Astrocyte (in vitro differentiated cells and primary cell): ENCODE measurements at regions not wholly inside any gene's neighbourhood (a gene's known extent, or its start where the extent isn't known, plus 50 kb on each side); places are given as distances from the start of the nearest gene placed in this dataset.

ENCODE experiments used
- DNase-seq: peaks from one replicate; pipeline ENCODE4 v3.0.0-alpha.2; 2010; ENCODE audit warnings: low read depth
- FAIRE-seq: peaks from 2 replicates; lab custom pipeline; 2011; peaks lifted over from hg19 to GRCh38; lab: Jason Lieb, UNC
- H2AFZ ChIP-seq: 2 replicates; pipeline ENCODE4 v1.6.0; 2012; ENCODE audit warnings: low read depth, low read length, inconsistent platforms
- H3K27ac ChIP-seq: 2 replicates; pipeline ENCODE4 v1.5.1; 2011; ENCODE audit warnings: low read depth, low read length, inconsistent platforms
- H3K27me3 ChIP-seq: 2 replicates; pipeline ENCODE4 v1.6.0; 2011; ENCODE audit warnings: low read length, inconsistent platforms; ENCODE audit not compliant: insufficient read depth
- H3K36me3 ChIP-seq: 2 replicates; pipeline ENCODE4 v1.5.1; 2011; ENCODE audit warnings: low read length, inconsistent platforms; ENCODE audit not compliant: insufficient read depth
- H3K4me1 ChIP-seq: 2 replicates; pipeline ENCODE4 v1.5.1; 2011; ENCODE audit warnings: low read length, inconsistent platforms; ENCODE audit not compliant: insufficient read depth
- H3K4me2 ChIP-seq: 2 replicates; pipeline ENCODE4 v1.6.0; 2012; ENCODE audit warnings: low read length, inconsistent platforms
- H3K4me3 ChIP-seq: 2 replicates; pipeline ENCODE4 v1.5.1; 2011; ENCODE audit warnings: low read depth, mild to moderate bottlenecking, low read length, inconsistent platforms; ENCODE audit not compliant: insufficient read depth
- H3K79me2 ChIP-seq: 2 replicates; pipeline ENCODE4 v1.6.0; 2012; ENCODE audit warnings: mild to moderate bottlenecking, low read length, inconsistent platforms; ENCODE audit not compliant: insufficient read depth
- H3K9ac ChIP-seq: 2 replicates; pipeline ENCODE4 v1.6.0; 2012; ENCODE audit warnings: mild to moderate bottlenecking, low read length, inconsistent platforms
- H3K9me3 ChIP-seq: 2 replicates; pipeline ENCODE4 v1.5.1; 2012; ENCODE audit warnings: low read depth, mild to moderate bottlenecking, low read length, inconsistent platforms; ENCODE audit not compliant: insufficient read depth
- H4K20me1 ChIP-seq: 2 replicates; pipeline ENCODE4 v1.6.0; 2012; ENCODE audit warnings: low read length, inconsistent platforms; ENCODE audit not compliant: insufficient read depth
- H3K27ac Mint-ChIP-seq: one replicate; pipeline ENCODE4 v1.8.0; 2021; ENCODE audit warnings: mild to moderate bottlenecking, mixed read lengths; ENCODE audit not compliant: unreplicated experiment
- H3K27me3 Mint-ChIP-seq: one replicate; pipeline ENCODE4 v1.8.0; 2021; ENCODE audit warnings: low read depth, mixed read lengths; ENCODE audit not compliant: unreplicated experiment
- H3K36me3 Mint-ChIP-seq: one replicate; pipeline ENCODE4 v1.8.0; 2021; ENCODE audit warnings: low read depth, mixed read lengths; ENCODE audit not compliant: unreplicated experiment
- H3K4me1 Mint-ChIP-seq: one replicate; pipeline ENCODE4 v1.8.0; 2021; ENCODE audit warnings: low read depth, mixed read lengths; ENCODE audit not compliant: unreplicated experiment
- H3K4me3 Mint-ChIP-seq: one replicate; pipeline ENCODE4 v1.8.0; 2021; ENCODE audit warnings: mild to moderate bottlenecking, moderate library complexity, mixed read lengths; ENCODE audit not compliant: unreplicated experiment
- H3K9me3 Mint-ChIP-seq: one replicate; pipeline ENCODE4 v1.8.0; 2021; ENCODE audit warnings: mild to moderate bottlenecking, mixed read lengths; ENCODE audit not compliant: unreplicated experiment
- CTCF ChIP-seq: IDR thresholded peaks from 2 replicates; pipeline ENCODE4 v1.5.1; 2011; ENCODE audit warnings: low read depth, mild to moderate bottlenecking, inconsistent platforms, low read length, moderate library complexity; ENCODE audit not compliant: insufficient read depth
- EZH2 ChIP-seq: IDR thresholded peaks from 2 replicates; pipeline ENCODE4 v1.6.1; 2012; ENCODE audit warnings: mild to moderate bottlenecking, low read length, inconsistent platforms; ENCODE audit not compliant: insufficient read depth

GRCh38 chr7:114084472-114085312 is 165.9 kb upstream of the PPP1R3A start:
- peaks cover 23% of the 10 kb centered on the region for H3K4me1 ChIP-seq
- peaks cover 4% of the 10 kb centered on the region for H3K9me3 ChIP-seq
- DNase-seq: peak; percentile 21
- H3K36me3 Mint-ChIP-seq: no peaks in the 10 kb centered on the region
- H3K9me3 Mint-ChIP-seq: no peaks in the 10 kb centered on the region
- H4K20me1 ChIP-seq: no peaks in the 10 kb centered on the region
- no peaks in the 10 kb centered on the region for H3K79me2 ChIP-seq
- H3K27ac Mint-ChIP-seq: peak overlapping the region; percentile 93
- no peak for FAIRE-seq
- H3K27ac ChIP-seq: no peak overlapping the region
- peaks cover 2% of the 10 kb centered on the region for H3K4me1 Mint-ChIP-seq
- peak overlapping the region; percentile 99 for H3K4me2 ChIP-seq
- peaks cover 28% of the 10 kb centered on the region for H3K27me3 ChIP-seq
- H3K4me3 ChIP-seq: peak overlapping the region; percentile 87
- peaks cover 32% of the 10 kb centered on the region for H3K27me3 Mint-ChIP-seq
- TF ChIP-seq CTCF: no peak
- TF ChIP-seq EZH2: peak; percentile 27
- H3K36me3 ChIP-seq: no peaks in the 10 kb centered on the region
- H2AFZ ChIP-seq: peak overlapping the region; percentile 86
- peak overlapping the region; percentile 97 for H3K4me3 Mint-ChIP-seq
- H3K9ac ChIP-seq: peak overlapping the region; percentile 79

- peak overlapping the region; percentile 86 for H2AFZ ChIP-seq
- H3K27me3 ChIP-seq: peaks cover 28% of the 10 kb centered on the region
- DNase-seq: no peak
- Mint-ChIP-seq H3K27me3 (peaks cover 32% of the 10 kb centered on the region), H3K27ac (peak overlapping the region; percentile 81), H3K9me3 (no peaks in the 10 kb centered on the region), H3K36me3 (no peaks in the 10 kb centered on the region), H3K4me1 (peaks cover 2% of the 10 kb centered on the region), H3K4me3 (peak overlapping the region; percentile 75)
- H3K4me3 ChIP-seq: peak overlapping the region; percentile 87
- peaks cover 4% of the 10 kb centered on the region for H3K9me3 ChIP-seq
- H3K4me2 ChIP-seq: peak overlapping the region; percentile 99
- no peaks in the 10 kb centered on the region for H4K20me1 ChIP-seq
- TF ChIP-seq CTCF (no peak), EZH2 (no peak)
- FAIRE-seq: no peak
- H3K27ac ChIP-seq: no peak overlapping the region
- H3K36me3 ChIP-seq: no peaks in the 10 kb centered on the region
- H3K9ac ChIP-seq: peak overlapping the region; percentile 79
- no peaks in the 10 kb centered on the region for H3K79me2 ChIP-seq
- peaks cover 23% of the 10 kb centered on the region for H3K4me1 ChIP-seq
Observed at GRCh38 chr7:114084002-114084471, 165.2 kb upstream of the PPP1R3A start.
